ENCODE measurements at regions not wholly inside any gene's neighbourhood (a gene's known extent, or its start where the extent isn't known, plus 50 kb on each side); places are given as distances from the start of the nearest gene placed in this dataset.

- no peak for DNase-seq (ENCODE audit: low read depth)
- H3K4me3 ChIP-seq (ENCODE audit: low read depth, low read length) = no peak overlapping the region
- no peak for TF ChIP-seq CTCF (conservative IDR thresholded peaks at IDR 0.05; ENCODE audit: low read depth, low read length)
Observed at GRCh38 chr5:129395247-129395646, 64.9 kb upstream of the ADAMTS19 start.

GRCh38 chr5:129398026-129398678 lies 61.9 kb upstream of the ADAMTS19 start:
- no peak for DNase-seq (ENCODE audit: low read depth)
- H3K4me3 ChIP-seq (ENCODE audit: low read depth, low read length) = no peak overlapping the region
- TF ChIP-seq CTCF (conservative IDR thresholded peaks at IDR 0.05; ENCODE audit: low read depth, low read length) = no peak

GRCh38 chr5:129399069-129399468 lies 61.0 kb upstream of the ADAMTS19 start:
- no peak for DNase-seq (ENCODE audit: low read depth)
- no peak overlapping the region for H3K4me3 ChIP-seq (ENCODE audit: low read depth, low read length)
- no peak for TF ChIP-seq CTCF (conservative IDR thresholded peaks at IDR 0.05; ENCODE audit: low read depth, low read length)

- H3K4me3 ChIP-seq (ENCODE audit: low read depth, low read length) = no peak overlapping the region
- DNase-seq (ENCODE audit: low read depth) = no peak
- peak; percentile 39 for TF ChIP-seq CTCF (conservative IDR thresholded peaks at IDR 0.05; ENCODE audit: low read depth, low read length)
Observed at GRCh38 chr5:129400395-129400983, 59.6 kb upstream of the ADAMTS19 start.

GRCh38 chr5:129405222-129405621 lies 54.9 kb upstream of the ADAMTS19 start:
- no peak for DNase-seq (ENCODE audit: low read depth)
- H3K4me3 ChIP-seq (ENCODE audit: low read depth, low read length) = no peak overlapping the region
- no peak for TF ChIP-seq CTCF (conservative IDR thresholded peaks at IDR 0.05; ENCODE audit: low read depth, low read length)

- H3K4me3 ChIP-seq (ENCODE audit: low read depth, low read length) = no peak overlapping the region
- DNase-seq (ENCODE audit: low read depth) = no peak
- TF ChIP-seq CTCF (conservative IDR thresholded peaks at IDR 0.05; ENCODE audit: low read depth, low read length) = no peak
Observed at GRCh38 chr5:129406440-129406839, 53.7 kb upstream of the ADAMTS19 start.
